ENCODE measurements at regions not wholly inside any gene's neighbourhood (a gene's known extent, or its start where the extent isn't known, plus 50 kb on each side); places are given as distances from the start of the nearest gene placed in this dataset.

DNA sequence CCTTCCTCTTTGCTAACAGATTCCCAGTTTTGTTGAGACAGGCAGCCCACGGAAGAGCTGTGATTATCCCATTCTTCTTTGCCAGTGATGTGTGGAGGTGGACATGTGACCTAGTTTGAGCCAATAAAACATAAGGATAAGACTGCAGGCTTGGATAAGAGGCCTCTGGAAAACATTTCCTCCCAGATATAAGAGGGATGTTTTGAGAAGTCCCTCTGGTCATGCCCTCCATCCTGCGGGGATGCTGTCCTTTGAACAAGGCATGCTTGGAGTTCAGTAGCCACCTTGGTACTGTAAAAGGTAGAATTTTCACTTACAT, 155.7 kb downstream of the TM2D1 start:
- DNase-seq (ENCODE audit: low read depth) = no peak
- in situ Hi-C loops (cut with HindIII; ENCODE audit: low sequenced_read_pairs) = no loop called here
- no peak overlapping the region for H3K4me3 ChIP-seq (ENCODE audit: low read depth, low read length)
- TF ChIP-seq, protein P1, sequence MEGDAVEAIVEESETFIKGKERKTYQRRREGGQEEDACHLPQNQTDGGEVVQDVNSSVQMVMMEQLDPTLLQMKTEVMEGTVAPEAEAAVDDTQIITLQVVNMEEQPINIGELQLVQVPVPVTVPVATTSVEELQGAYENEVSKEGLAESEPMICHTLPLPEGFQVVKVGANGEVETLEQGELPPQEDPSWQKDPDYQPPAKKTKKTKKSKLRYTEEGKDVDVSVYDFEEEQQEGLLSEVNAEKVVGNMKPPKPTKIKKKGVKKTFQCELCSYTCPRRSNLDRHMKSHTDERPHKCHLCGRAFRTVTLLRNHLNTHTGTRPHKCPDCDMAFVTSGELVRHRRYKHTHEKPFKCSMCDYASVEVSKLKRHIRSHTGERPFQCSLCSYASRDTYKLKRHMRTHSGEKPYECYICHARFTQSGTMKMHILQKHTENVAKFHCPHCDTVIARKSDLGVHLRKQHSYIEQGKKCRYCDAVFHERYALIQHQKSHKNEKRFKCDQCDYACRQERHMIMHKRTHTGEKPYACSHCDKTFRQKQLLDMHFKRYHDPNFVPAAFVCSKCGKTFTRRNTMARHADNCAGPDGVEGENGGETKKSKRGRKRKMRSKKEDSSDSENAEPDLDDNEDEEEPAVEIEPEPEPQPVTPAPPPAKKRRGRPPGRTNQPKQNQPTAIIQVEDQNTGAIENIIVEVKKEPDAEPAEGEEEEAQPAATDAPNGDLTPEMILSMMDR (IDR thresholded peaks at IDR 0.05; ENCODE audit: low read depth, low read length, missing control alignments) = no peak

DNA sequence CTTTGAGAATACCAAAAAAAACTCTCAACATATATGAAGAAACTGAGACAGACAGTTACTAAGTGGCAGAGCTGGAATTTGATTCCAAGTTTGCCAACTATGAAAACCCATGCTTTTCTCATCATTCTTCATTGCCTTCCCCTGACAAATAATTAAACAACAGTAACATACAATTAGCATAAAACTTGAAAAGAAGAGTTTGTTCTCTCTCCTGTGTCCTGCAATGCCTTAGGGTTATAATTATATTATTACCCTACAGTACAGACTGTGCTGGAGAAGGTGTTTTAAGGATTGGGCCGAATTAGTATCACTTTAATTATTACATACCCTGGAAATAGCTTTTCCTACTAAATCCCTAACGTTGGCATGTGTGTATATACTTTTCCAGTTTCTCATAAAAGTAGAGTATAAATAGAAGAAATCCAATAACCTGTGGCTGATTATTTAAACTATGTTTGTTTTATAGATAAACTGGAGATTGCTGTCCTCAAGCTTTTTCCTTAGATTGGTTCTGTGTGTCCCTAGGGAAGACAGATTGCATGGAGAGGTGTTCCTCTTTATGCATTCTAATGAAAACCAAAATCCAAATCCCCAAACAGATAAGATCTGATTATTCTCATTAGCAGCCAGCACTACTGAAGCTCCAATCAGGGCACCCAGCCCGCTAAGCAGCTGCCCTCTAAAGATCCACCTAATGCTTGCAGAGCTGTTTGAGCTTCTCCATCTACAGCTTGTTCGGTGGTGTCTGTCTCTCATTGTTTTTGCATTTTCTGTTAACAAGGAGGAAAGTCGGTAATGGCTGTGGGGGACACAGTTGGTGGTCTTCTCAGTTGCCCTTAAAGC, 156.3 kb downstream of the TM2D1 start:
- in situ Hi-C loops (cut with HindIII; ENCODE audit: low sequenced_read_pairs) = no loop called here
- DNase-seq (ENCODE audit: low read depth) = no peak
- no peak overlapping the region for H3K4me3 ChIP-seq (ENCODE audit: low read depth, low read length)
- TF ChIP-seq, protein P1 (IDR thresholded peaks at IDR 0.05; ENCODE audit: low read depth, low read length, missing control alignments) = no peak

DNA sequence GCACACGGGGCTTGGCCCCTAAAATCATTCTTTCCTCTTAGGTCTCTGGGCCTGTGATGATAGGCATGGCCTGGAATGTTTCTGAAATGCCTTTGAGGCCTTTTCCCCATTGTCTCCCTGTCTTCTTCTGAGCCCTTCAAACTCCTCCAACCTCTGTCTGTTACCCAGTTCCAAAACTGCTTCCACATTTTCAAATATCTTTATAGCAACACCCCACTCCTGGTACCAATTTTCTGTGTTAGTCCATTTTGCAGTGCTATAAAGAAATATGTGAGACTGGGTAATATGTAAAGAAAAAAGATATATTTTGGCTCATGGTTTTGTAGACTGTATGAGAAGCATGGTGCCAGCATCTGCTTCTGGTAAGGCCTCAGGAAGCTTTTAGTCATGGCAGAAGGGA, 158.8 kb downstream of the TM2D1 start:
- no peak overlapping the region for H3K4me3 ChIP-seq (ENCODE audit: low read depth, low read length)
- no peak for DNase-seq (ENCODE audit: low read depth)
- in situ Hi-C loops (cut with HindIII; ENCODE audit: low sequenced_read_pairs) = no loop called here
- TF ChIP-seq, protein P1 (IDR thresholded peaks at IDR 0.05; ENCODE audit: low read depth, low read length, missing control alignments) = no peak

DNA sequence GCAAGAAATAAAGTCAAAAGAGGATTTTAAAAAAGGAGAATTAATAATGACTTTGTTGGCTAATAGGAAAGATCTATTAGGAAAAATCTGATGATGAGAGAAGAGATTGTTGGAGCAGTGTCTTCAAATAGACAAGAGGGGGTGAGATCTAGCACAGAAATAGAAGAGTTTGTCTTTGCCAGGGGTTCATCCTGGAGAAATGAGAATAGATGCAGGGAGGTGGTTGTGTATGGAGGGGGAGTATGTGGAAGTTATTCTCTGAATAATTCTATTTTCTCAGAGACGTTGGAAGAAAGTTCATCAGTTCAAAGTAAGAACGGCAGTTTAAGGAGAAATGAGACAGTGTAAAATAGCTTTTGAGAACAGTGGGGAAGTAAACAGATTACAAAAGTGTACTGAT, 161.3 kb downstream of the TM2D1 start:
- in situ Hi-C loops (cut with HindIII; ENCODE audit: low sequenced_read_pairs) = no loop called here
- H3K4me3 ChIP-seq (ENCODE audit: low read depth, low read length) = no peak overlapping the region
- DNase-seq (ENCODE audit: low read depth) = no peak
- TF ChIP-seq, protein P1 (IDR thresholded peaks at IDR 0.05; ENCODE audit: low read depth, low read length, missing control alignments) = no peak

DNA sequence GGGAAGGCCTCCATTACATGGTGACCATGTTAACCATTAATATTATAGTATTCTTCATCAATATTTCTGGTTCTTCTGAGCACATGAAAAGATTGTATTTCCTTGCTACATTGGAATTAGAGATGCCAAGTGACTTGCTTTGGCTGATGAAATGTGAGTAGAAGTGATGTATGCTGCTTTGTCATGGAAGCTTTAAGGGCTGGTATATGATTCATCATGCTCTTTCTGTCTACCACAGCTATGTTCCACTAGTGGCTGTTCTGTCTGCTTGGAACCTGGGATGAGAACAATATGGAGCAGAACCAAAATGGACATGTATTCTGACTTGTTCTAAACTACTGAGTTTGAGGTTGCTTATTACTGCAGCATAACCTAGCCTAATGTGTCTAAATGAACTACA, 163.3 kb downstream of the TM2D1 start:
- in situ Hi-C loops (cut with HindIII; ENCODE audit: low sequenced_read_pairs) = no loop called here
- TF ChIP-seq, protein P1 (IDR thresholded peaks at IDR 0.05; ENCODE audit: low read depth, low read length, missing control alignments) = no peak
- no peak for DNase-seq (ENCODE audit: low read depth)
- H3K4me3 ChIP-seq (ENCODE audit: low read depth, low read length) = no peak overlapping the region

DNA sequence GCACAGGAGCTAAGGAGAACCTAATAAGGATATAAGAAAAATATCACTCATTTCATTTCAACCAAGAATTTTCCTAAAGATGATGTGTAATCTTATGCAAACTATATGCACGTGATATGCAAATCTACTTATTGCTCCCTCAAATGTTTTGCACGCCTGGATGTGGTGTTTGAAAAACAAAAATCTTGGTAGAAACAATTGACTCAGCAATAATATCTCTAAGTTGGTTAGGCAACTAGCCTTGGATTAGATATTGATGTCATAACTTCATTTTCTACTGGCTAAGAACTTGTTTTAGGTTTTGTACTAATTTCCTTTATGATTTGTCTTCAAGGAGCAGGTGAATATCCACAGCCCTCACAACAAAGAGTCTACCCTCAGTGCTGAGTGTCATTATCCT, 164.6 kb downstream of the TM2D1 start:
- DNase-seq (ENCODE audit: low read depth) = no peak
- TF ChIP-seq, protein P1 (IDR thresholded peaks at IDR 0.05; ENCODE audit: low read depth, low read length, missing control alignments) = no peak
- no peak overlapping the region for H3K4me3 ChIP-seq (ENCODE audit: low read depth, low read length)
- in situ Hi-C loops (cut with HindIII; ENCODE audit: low sequenced_read_pairs) = no loop called here
